HG02943 (cell line): ENCODE measurements at regions not wholly inside any gene's neighbourhood (a gene's known extent, or its start where the extent isn't known, plus 50 kb on each side); places are given as distances from the start of the nearest gene placed in this dataset.
"Not testable (repeated sequence)": the region's sequence is repeated elsewhere in the genome, so short reads cannot be mapped to it uniquely, and the experiment has no call there.

Source experiments
- ATAC-seq: cut with Tn5 transposase; IDR thresholded peaks from one replicate; pipeline ENCODE4 v1.9.1; 2021; ENCODE audit warnings: mild to moderate bottlenecking, low read depth, moderate library complexity; ENCODE audit not compliant: unreplicated experiment

- ATAC-seq, result no peak
These were observed 235.2 kb upstream of the NOX3 start for GRCh38 chr6:155690820-155691219.

- no peak for ATAC-seq
These were observed 232.0 kb upstream of the NOX3 start for GRCh38 chr6:155687645-155688044.

GRCh38 chr6:155684416-155685196, 229.0 kb upstream of the NOX3 start:
- no peak for ATAC-seq

- ATAC-seq, result no peak
These were observed 222.7 kb upstream of the NOX3 start for GRCh38 chr6:155678361-155678760.

GRCh38 chr6:155676346-155676745, 220.7 kb upstream of the NOX3 start:
- ATAC-seq, result no peak

- ATAC-seq, result no peak
These were observed 215.0 kb upstream of the NOX3 start for GRCh38 chr6:155670655-155671054.

GRCh38 chr6:155660251-155660977, 204.8 kb upstream of the NOX3 start:
- ATAC-seq, result no peak

- no peak for ATAC-seq
These were observed 200.4 kb upstream of the NOX3 start for GRCh38 chr6:155656024-155656423.

- no peak for ATAC-seq
These were observed 198.8 kb upstream of the NOX3 start for GRCh38 chr6:155654474-155654873.

GRCh38 chr6:155648301-155648700, 192.7 kb upstream of the NOX3 start:
- no peak for ATAC-seq

- ATAC-seq, result no peak
These were observed 191.7 kb upstream of the NOX3 start for GRCh38 chr6:155647354-155647753.

- no peak for ATAC-seq
These were observed 190.8 kb upstream of the NOX3 start for GRCh38 chr6:155646443-155646842.

GRCh38 chr6:155645325-155645724, 189.7 kb upstream of the NOX3 start:
- ATAC-seq, result no peak

GRCh38 chr6:155641603-155642002, 186.0 kb upstream of the NOX3 start:
- ATAC-seq, result no peak

GRCh38 chr6:155638200-155638599, 182.6 kb upstream of the NOX3 start:
- no peak for ATAC-seq

- no peak for ATAC-seq
These were observed 179.8 kb upstream of the NOX3 start for GRCh38 chr6:155635416-155635815.

GRCh38 chr6:155630085-155630484, 174.4 kb upstream of the NOX3 start:
- no peak for ATAC-seq

GRCh38 chr6:155629652-155630051, 174.0 kb upstream of the NOX3 start:
- ATAC-seq, result no peak

GRCh38 chr6:155628306-155628705, 172.7 kb upstream of the NOX3 start:
- ATAC-seq, result no peak

GRCh38 chr6:155627722-155628212, 172.1 kb upstream of the NOX3 start:
- ATAC-seq, result not testable (repeated sequence)

GRCh38 chr6:155623450-155624178, 168.0 kb upstream of the NOX3 start:
- ATAC-seq, result no peak
